GM13976 (cell line): ENCODE measurements at regions not wholly inside any gene's neighbourhood (a gene's known extent, or its start where the extent isn't known, plus 50 kb on each side); places are given as distances from the start of the nearest gene placed in this dataset.
"Not testable (repeated sequence)": the region's sequence is repeated elsewhere in the genome, so short reads cannot be mapped to it uniquely, and the experiment has no call there.

Source experiments
- DNase-seq: peaks from one replicate; pipeline ENCODE4 v3.0.0; 2012; ENCODE audit warnings: low spot score
- CTCF ChIP-seq: IDR thresholded peaks from 2 replicates; pipeline ENCODE4 v1.5.1; 2012; ENCODE audit warnings: borderline replicate concordance, mild to moderate bottlenecking; ENCODE audit not compliant: insufficient read depth; ENCODE audit errors: extremely low read depth, missing control alignments, control extremely low read depth
- in situ Hi-C: fragments of 300-500 bp; cut with MboI; formaldehyde crosslinking; loops from one replicate; pipeline ENCODE4 v1.12.0; 2022; ENCODE audit warnings: low sequenced_read_pairs, mixed read lengths, inconsistent platforms; ENCODE audit not compliant: unreplicated experiment

GRCh38 chr14:52125885-52126284, 57.0 kb upstream of the NID2 start:
- TF ChIP-seq CTCF, result no peak
- no peak for DNase-seq
- in situ Hi-C loops, result no loop called here

- in situ Hi-C loops, result no loop called here
- no peak for DNase-seq
- TF ChIP-seq CTCF, result no peak
These were observed 56.2 kb upstream of the NID2 start for GRCh38 chr14:52124791-52125684.

- DNase-seq, in situ Hi-C loops: not testable (repeated sequence)
These were observed 53.3 kb upstream of the NID2 start for GRCh38 chr14:52122163-52122562.

- no peak for DNase-seq
- TF ChIP-seq CTCF, result no peak
- in situ Hi-C loops, result no loop called here
These were observed 52.6 kb upstream of the NID2 start for GRCh38 chr14:52121441-52121840.

GRCh38 chr14:52119030-52119429, 50.2 kb upstream of the NID2 start:
- DNase-seq, result no peak
- in situ Hi-C loops, result no loop called here
- no peak for TF ChIP-seq CTCF
